K562 (cell line): ENCODE measurements at regions not wholly inside any gene's neighbourhood (a gene's known extent, or its start where the extent isn't known, plus 50 kb on each side); places are given as distances from the start of the nearest gene placed in this dataset.

Source experiments
- ATAC-seq: fragments of 200-7000 bp; cut with Tn5 transposase; 3 replicates; pipeline ENCODE4 v1.9.1; 2020; ENCODE audit warnings: moderate library complexity
- BruUV-seq: library from RNA; stranded (reverse); fragments of 400-500 nt; replicated peaks from 2 replicates; lab custom pipeline; 2021; lab: Mats Ljungman, UMichigan
- CTCF ChIA-PET: fragments of 300-600 bp; formaldehyde crosslinking; extraction: SDS; loops from one replicate; lab custom pipeline; 2021; ENCODE audit warnings: low intra/inter-chr PET ratio; lab: Yijun Ruan, JAX
- POLR2A ChIA-PET: fragments of 300-600, 350-650 bp; sonication (Branson Sonifier 250); formaldehyde crosslinking; extraction: SDS; loops from one replicate; lab custom pipeline; 2021; ENCODE audit warnings: antibody characterized with exemption, inconsistent platforms; lab: Yijun Ruan, JAX
- DNase-seq, 4 experiments: peaks; one replicate each; pipeline versions ENCODE4 v3.0.0 to v3.0.0-alpha.2; 2011 to 2018; ENCODE audit warnings: low spot score in 3 of 4, mixed read lengths in 3 of 4; ENCODE audit errors: extremely low read depth in 1 of 4
- FAIRE-seq: peaks from 2 replicates; lab custom pipeline; 2011; peaks lifted over from hg19 to GRCh38; lab: Jason Lieb, UNC
- H2AFZ ChIP-seq: 2 replicates; pipeline ENCODE4 v1.6.0; 2011; ENCODE audit warnings: low read depth, low read length, control low read depth, inconsistent platforms
- H3K27ac ChIP-seq: fragments of 200-600 bp; 3 replicates; pipeline ENCODE4 v1.8.0; 2011; ENCODE audit warnings: low read depth, mild to moderate bottlenecking, control low read depth, inconsistent platforms, low read length, moderate library complexity, mixed read lengths; ENCODE audit errors: extremely low read depth
- H3K27me3 ChIP-seq, 2 experiments: fragments of 300-600 bp in 1 of 2; 2 replicates in 1 of 2; 3 replicates in 1 of 2; pipeline versions ENCODE4 v1.6.0 to v1.8.0; 2011; ENCODE audit warnings: inconsistent platforms in 2 of 2, low read length in 2 of 2, mild to moderate bottlenecking in 1 of 2, mixed read lengths in 1 of 2, moderate library complexity in 1 of 2; ENCODE audit not compliant: control insufficient read depth in 2 of 2, insufficient read depth in 2 of 2
- H3K36me3 ChIP-seq: fragments of 300-600 bp; 3 replicates; pipeline ENCODE4 v1.8.0; 2011; ENCODE audit warnings: mild to moderate bottlenecking, low read length, inconsistent platforms; ENCODE audit not compliant: control insufficient read depth, insufficient read depth
- H3K4me1 ChIP-seq, 2 experiments: fragments of 200-600 bp in 1 of 2; replicated peaks in 1 of 2; 2 replicates in 1 of 2; 3 replicates in 1 of 2; pipeline versions ENCODE4 v1.5.1 to v1.8.0; 2011; ENCODE audit warnings: inconsistent platforms in 2 of 2, low read length in 2 of 2, mild to moderate bottlenecking in 1 of 2, mixed read lengths in 1 of 2, moderate library complexity in 1 of 2; ENCODE audit not compliant: control insufficient read depth in 2 of 2, insufficient read depth in 2 of 2
- H3K4me2 ChIP-seq: 2 replicates; pipeline ENCODE4 v1.6.1; 2011; ENCODE audit warnings: low read length, control low read depth, inconsistent platforms, mixed read lengths; ENCODE audit not compliant: insufficient read depth
- H3K4me3 ChIP-seq: fragments of 200-600 bp; sonication (generic), shearing (Covaris generic); 2 replicates; pipeline ENCODE4 v1.5.1; 2016; ENCODE audit warnings: control low read depth, inconsistent platforms
- H3K79me2 ChIP-seq: fragments of 200-600 bp; 3 replicates; pipeline ENCODE4 v1.8.0; 2011; ENCODE audit warnings: low read length, inconsistent platforms; ENCODE audit not compliant: control insufficient read depth, insufficient read depth
- H3K9ac ChIP-seq, 2 experiments: 2 replicates each; pipeline versions ENCODE4 v1.6.0 to v1.6.1; 2011; ENCODE audit warnings: low read depth in 2 of 2, low read length in 2 of 2, control low read depth in 1 of 2, inconsistent platforms in 1 of 2, mild to moderate bottlenecking in 1 of 2, mixed read lengths in 1 of 2; ENCODE audit not compliant: insufficient read depth in 1 of 2
- H3K9me1 ChIP-seq: one replicate; pipeline ENCODE4 v1.6.0; 2011; ENCODE audit warnings: inconsistent platforms, mild to moderate bottlenecking, low read length, moderate library complexity; ENCODE audit not compliant: control insufficient read depth, insufficient read depth
- H3K9me3 ChIP-seq: replicated peaks from 2 replicates; pipeline ENCODE4 v1.5.1; 2011; ENCODE audit warnings: low read depth, low read length, inconsistent platforms; ENCODE audit not compliant: control insufficient read depth, insufficient read depth
- H4K20me1 ChIP-seq: replicated peaks from 2 replicates; pipeline ENCODE4 v1.6.1; 2011; ENCODE audit warnings: low read length, inconsistent platforms, mixed read lengths; ENCODE audit not compliant: control insufficient read depth, insufficient read depth
- PKNOX1 ChIP-seq: fragments of 450-650 bp; IDR thresholded peaks from 2 replicates; pipeline ENCODE4 v1.6.1; 2016
- TSC22D4 ChIP-seq: fragments of 450-650 bp; IDR thresholded peaks from 2 replicates; pipeline ENCODE4 v1.6.1; 2016; ENCODE audit warnings: missing genetic modification characterization, missing biosample characterization, control low read depth
- ZBTB5 ChIP-seq: fragments of 450-650 bp; IDR thresholded peaks from 2 replicates; pipeline ENCODE4 v1.6.1; 2017; ENCODE audit warnings: antibody characterized with exemption
- WGBS: fragments of 100-300 bp; shearing (Covaris generic); methylation state at CpG from one replicate; pipeline ENCODE4 v1.1.6; 2016; ENCODE audit warnings: low coverage, mixed read lengths; ENCODE audit not compliant: insufficient coverage; ENCODE audit errors: missing lambda C conversion rate; 5-methylcytosine and 5-hydroxymethylcytosine counted together
- in situ Hi-C: fragments of 300-500 bp; cut with MboI; formaldehyde crosslinking; loops from 4 replicates; pipeline ENCODE4 v1.15.0; 2018; ENCODE audit warnings: inconsistent platforms, mixed read lengths
- intact Hi-C: fragments of 100-400 bp; cut with micrococcal nuclease; formaldehyde crosslinking; loops from 2 replicates; pipeline ENCODE4 v1.14.2; 2022

- Histone ChIP-seq H3K4me1 (peaks cover 3 to 41% of the 10 kb centered on the region in 2 experiments; a peak in 4 of 5 replicates), H3K36me3 (no peaks in the 10 kb centered on the region), H3K4me2 (no peak overlapping the region), H3K27me3 (no peaks in the 10 kb centered on the region), H3K9me1 (no peaks in the 10 kb centered on the region), H3K9me3 (no peaks in the 10 kb centered on the region), H3K27ac (no peak overlapping the region), H4K20me1 (no peaks in the 10 kb centered on the region), H2AFZ (no peak overlapping the region)
- in situ Hi-C loops: no loop called here
- POLR2A ChIA-PET: interaction anchor here (0.6 to 1.5 kb wide), 4 partner anchors 10 to 153 kb away, joined by 3 to 8 read pairs (median 3); no protein-coding TSS in a partner anchor
- BruUV-seq: no TSS peak
- CTCF ChIA-PET: no interaction called here
- TF ChIP-seq ZBTB5: no peak
- TF ChIP-seq PKNOX1: peak; percentile 32
- TF ChIP-seq TSC22D4 (tag): no peak
- TF ChIP-seq, all 486 proteins: peak for 1
- Histone ChIP-seq H3K9ac (no peak overlapping the region), H3K79me2 (no peaks in the 10 kb centered on the region), H3K4me3 (no peak overlapping the region)
- no peak for DNase-seq
- whole genome bisulfite sequencing: 60% methylated on average over 2 of the region's 2 CpGs
- intact Hi-C loops: no loop called here
- FAIRE-seq: no peak
- no peak for ATAC-seq
Measured at GRCh38 chr6:15990179-15990578, 138.7 kb upstream of the MYLIP start.
